GF-D8 (cell line): ENCODE measurements at regions not wholly inside any gene's neighbourhood (a gene's known extent, or its start where the extent isn't known, plus 50 kb on each side); places are given as distances from the start of the nearest gene placed in this dataset.

Experiments
- DNase-seq: peaks from one replicate; lab custom pipeline; 2025; lab: John Stamatoyannopoulos, UW

- DNase-seq, result no peak
Observed at GRCh38 chr1:110765640-110766335, 91.0 kb upstream of the KCNA3 start.

DNA sequence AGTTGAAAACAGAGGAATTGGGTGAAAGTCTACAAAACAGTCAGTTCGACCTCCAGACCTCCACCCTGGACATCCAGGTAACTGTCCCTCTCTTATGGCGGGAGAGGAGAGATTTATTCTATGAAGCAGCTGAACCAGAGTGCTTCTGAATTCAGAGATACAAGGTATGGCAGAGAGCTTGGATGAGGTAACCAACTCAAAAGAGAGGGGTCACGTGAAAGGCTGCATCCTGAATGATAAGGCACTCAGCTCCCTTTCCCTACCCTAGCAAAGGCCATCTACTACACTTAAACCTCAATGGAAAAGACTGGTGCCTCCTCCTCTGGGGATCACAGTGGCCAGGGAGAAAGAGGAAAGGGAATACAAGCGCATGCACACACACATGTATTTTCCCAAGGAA, 88.4 kb upstream of the KCNA3 start:
- no peak for DNase-seq

- DNase-seq, result no peak
Observed at GRCh38 chr1:110760321-110760720, 85.6 kb upstream of the KCNA3 start.

GRCh38 chr1:110756506-110756905, 81.8 kb upstream of the KCNA3 start:
- DNase-seq, result no peak

DNA sequence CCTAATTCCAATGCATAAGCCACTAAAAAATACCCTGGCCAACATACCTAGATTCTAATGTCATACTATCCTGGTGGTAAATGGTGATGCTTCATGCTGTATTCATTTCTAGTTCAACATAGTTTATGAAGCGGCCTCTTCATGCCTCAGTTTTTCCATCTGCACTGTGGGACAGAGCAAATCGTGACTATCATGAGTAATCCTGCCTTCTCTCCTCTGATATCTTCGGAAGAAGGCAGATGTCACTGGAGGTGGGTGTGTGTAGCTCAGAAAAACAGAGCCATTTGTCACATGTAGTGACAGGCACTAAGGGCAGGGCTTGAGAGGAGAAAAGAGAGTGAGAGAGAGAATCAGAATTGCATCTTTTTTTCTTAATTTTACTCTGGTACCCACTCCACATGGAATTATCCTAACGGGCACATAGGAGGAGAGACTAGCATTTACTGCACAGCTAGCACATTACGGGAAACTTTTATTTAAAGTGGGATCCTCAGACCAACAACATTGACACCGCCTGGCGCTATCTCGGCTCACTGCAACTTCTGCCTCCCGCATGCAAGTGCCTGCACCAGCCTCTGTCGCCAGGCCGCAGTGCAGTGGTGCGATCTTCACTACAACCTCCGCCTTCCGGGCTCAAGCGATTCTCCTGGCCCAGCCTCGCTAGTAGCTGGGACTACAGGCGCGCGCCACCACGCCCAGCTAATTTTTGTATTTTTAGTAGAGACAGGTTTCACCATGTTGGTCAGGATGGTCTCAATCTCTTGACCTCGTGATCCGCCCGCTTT, 78.4 kb upstream of the KCNA3 start:
- no peak for DNase-seq

GRCh38 chr1:110750562-110750961, 75.8 kb upstream of the KCNA3 start:
- no peak for DNase-seq

- DNase-seq, result no peak
Observed at GRCh38 chr1:110749960-110750359, 75.2 kb upstream of the KCNA3 start.

GRCh38 chr1:110746644-110747259, 72.0 kb upstream of the KCNA3 start:
- DNase-seq, result no peak

GRCh38 chr1:110743397-110743796, 68.7 kb upstream of the KCNA3 start:
- DNase-seq, result no peak

DNA sequence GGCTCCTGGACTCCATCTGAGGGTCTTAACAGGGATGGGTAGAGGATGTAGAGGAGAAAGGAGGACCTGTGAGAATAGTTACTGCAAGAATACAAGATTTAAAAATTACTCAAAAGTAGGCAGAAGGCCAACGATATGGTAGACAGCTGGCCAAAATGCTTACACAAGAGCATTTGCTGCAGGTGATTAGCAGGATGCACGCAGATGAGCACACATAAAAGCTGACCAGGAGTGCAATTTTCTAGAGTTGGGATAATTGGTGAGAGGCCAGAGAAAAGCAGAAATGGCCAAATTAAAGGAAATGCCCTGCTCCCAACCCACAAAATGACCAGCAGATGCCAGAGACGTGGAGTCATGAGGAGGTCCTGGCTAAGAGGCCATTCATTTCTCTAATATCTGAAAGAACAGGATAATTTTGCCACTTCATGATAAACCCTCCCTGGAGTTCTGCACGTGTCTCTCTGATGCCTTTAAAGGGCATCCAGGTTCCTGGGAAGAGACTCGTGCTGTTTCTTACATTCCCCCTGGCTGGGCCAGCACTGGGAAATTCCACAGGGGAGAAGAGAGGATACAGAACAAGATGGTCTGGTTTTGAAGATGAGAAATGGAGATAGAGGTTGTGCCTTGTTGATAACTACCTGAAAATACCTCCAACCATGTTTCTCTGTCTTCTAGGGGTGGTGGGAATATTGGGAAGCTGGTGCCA, 62.3 kb upstream of the KCNA3 start:
- no peak for DNase-seq

GRCh38 chr1:110734133-110734680, 59.5 kb upstream of the KCNA3 start:
- no peak for DNase-seq

DNA sequence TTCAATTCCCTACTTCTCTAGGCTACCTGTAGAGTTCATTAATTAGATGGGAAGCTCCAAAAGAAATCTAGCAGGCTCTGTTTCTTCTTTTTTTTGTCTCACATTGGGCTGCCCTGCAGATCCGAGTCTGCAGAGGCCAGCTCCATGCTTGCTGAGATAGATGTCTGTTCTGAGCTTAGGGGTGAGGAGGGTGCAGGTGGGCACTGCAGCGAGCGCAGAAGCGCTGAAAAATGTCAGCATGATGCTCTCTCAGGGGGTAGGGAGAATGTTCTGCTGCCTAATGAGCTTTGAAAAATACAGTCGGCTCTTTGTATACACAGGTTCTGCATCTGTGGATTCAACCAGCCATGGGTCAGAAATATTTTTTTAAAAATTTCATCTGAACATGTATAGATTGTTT, 56.8 kb upstream of the KCNA3 start:
- DNase-seq, result no peak

DNA sequence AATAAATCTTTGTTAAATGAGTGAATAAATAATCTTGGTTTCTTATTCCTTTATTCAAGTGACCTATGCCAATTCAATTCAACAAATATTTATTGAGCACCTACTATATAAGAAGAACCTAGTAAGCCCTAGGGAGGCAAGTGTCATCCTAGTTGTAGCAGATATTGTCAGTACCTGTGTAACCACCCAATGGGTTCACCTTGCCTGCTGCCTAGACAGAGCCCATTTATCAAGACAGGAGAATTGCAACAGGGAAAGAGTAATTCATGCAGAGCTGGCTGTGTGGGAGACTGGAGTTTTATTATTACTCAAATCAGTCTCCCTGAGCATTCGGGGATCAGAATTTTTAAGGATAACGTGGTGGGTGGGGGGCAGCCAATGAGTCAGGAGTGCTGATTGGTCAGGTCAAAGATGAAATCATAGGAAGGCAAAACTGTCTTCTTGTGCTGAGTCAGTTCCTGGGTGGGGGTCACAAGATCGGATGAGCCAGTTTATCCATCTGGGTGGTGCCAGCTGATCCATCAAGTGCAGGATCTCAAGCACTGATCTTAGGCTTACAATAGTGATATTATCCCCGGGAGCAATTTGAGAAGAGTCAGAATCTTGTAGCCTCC, 53.8 kb upstream of the KCNA3 start:
- no peak for DNase-seq

- DNase-seq, result no peak
Observed at GRCh38 chr1:110727246-110727645, 52.5 kb upstream of the KCNA3 start.

DNA sequence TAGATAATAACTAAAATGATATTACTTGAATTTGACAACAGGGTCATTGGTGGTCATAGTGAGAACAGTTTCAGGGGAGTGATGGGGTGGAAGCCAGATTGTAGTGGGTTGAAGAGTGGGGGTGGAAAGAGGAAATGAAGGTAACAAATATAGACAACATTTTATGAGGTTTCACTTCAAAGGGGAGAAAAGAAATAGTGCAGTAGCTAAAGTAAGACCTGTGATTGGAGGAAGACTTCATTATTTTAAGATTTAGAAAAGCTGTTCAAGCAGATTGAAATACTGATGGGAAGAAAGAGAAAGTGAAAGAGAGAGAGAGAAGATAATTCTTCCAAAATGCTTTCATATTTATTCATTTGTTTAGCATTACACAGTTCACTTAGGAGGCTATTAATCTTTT, 52.0 kb upstream of the KCNA3 start:
- DNase-seq, result no peak
